ENCODE measurements at regions not wholly inside any gene's neighbourhood (a gene's known extent, or its start where the extent isn't known, plus 50 kb on each side); places are given as distances from the start of the nearest gene placed in this dataset.
"Not testable (repeated sequence)": the region's sequence is repeated elsewhere in the genome, so short reads cannot be mapped to it uniquely, and the experiment has no call there.

DNA sequence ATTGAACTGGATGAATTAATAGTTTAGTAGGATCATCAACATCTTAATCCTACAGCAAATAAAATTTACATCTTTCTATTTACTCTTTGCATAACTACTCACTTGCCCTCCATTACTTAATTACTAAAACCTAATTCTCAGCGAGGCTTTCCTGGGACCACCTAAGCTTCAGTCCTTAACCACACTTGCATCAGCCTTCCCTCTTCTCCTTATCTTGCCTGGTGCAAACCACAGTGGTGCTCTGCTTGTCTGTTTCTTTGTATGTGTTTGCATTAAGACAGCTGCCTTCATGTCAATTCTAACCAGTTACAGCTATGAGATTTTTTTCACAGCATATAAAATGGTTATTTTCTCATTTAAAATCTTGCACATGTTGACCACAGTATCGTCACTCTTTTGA lies 72.6 kb upstream of the ZNF92 start:
- H3K27ac Mint-ChIP-seq, result no peak overlapping the region
- no peaks in the 10 kb centered on the region for H3K27me3 Mint-ChIP-seq
- no peak for DNase-seq (ENCODE audit: extremely low spot score, unreplicated experiment)
- no peaks in the 10 kb centered on the region for H3K36me3 Mint-ChIP-seq
- TF ChIP-seq, protein P1, sequence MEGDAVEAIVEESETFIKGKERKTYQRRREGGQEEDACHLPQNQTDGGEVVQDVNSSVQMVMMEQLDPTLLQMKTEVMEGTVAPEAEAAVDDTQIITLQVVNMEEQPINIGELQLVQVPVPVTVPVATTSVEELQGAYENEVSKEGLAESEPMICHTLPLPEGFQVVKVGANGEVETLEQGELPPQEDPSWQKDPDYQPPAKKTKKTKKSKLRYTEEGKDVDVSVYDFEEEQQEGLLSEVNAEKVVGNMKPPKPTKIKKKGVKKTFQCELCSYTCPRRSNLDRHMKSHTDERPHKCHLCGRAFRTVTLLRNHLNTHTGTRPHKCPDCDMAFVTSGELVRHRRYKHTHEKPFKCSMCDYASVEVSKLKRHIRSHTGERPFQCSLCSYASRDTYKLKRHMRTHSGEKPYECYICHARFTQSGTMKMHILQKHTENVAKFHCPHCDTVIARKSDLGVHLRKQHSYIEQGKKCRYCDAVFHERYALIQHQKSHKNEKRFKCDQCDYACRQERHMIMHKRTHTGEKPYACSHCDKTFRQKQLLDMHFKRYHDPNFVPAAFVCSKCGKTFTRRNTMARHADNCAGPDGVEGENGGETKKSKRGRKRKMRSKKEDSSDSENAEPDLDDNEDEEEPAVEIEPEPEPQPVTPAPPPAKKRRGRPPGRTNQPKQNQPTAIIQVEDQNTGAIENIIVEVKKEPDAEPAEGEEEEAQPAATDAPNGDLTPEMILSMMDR (conservative IDR thresholded peaks at IDR 0.05), result no peak
- no peaks in the 10 kb centered on the region for H3K4me1 Mint-ChIP-seq (ENCODE audit: unreplicated experiment)
- H3K4me3 Mint-ChIP-seq, result no peak overlapping the region
- H3K9me3 Mint-ChIP-seq, result no peaks in the 10 kb centered on the region

DNA sequence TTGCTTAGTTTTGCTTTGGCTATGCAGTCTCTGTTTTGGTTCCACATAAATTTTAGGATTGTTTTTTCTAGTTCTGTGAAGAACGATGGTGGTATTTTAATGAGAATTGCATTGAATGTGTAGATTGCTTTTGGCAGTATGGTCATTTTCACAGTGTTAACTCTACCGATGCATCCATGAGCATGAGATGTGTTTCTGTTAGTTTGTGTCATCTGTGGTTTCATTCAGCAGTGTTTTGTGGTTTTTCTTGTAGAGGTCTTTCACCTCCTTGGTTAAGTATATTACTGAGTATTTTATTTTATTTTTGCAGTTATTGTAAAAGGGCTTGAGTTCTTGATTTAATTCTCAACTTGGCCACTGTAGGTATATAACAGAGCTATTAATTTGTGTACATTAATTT lies 78.2 kb upstream of the ZNF92 start:
- Mint-ChIP-seq H3K4me3 (no peak overlapping the region), H3K4me1 (ENCODE audit: unreplicated experiment) (no peaks in the 10 kb centered on the region), H3K36me3 (peaks cover 3% of the 10 kb centered on the region), H3K27ac (no peak overlapping the region), H3K9me3 (no peaks in the 10 kb centered on the region), H3K27me3 (no peaks in the 10 kb centered on the region)
- TF ChIP-seq, protein P1 (conservative IDR thresholded peaks at IDR 0.05), result no peak
- DNase-seq (ENCODE audit: extremely low spot score, unreplicated experiment), result no peak

- not testable (repeated sequence) for H3K27me3 Mint-ChIP-seq; H3K4me1 Mint-ChIP-seq (ENCODE audit: unreplicated experiment); H3K36me3 Mint-ChIP-seq; DNase-seq (ENCODE audit: extremely low spot score, unreplicated experiment); H3K9me3 Mint-ChIP-seq; H3K27ac Mint-ChIP-seq; H3K4me3 Mint-ChIP-seq
Measured at GRCh38 chr7:65290340-65290739, 83.3 kb upstream of the ZNF92 start.

GRCh38 chr7:65287023-65287422 lies 86.6 kb upstream of the ZNF92 start:
- no peak overlapping the region for H3K4me3 Mint-ChIP-seq
- DNase-seq (ENCODE audit: extremely low spot score, unreplicated experiment), result no peak

GRCh38 chr7:65285906-65286864 lies 87.5 kb upstream of the ZNF92 start:
- no peaks in the 10 kb centered on the region for H3K4me1 Mint-ChIP-seq (ENCODE audit: unreplicated experiment)
- no peak overlapping the region for H3K27ac Mint-ChIP-seq
- no peak for DNase-seq (ENCODE audit: extremely low spot score, unreplicated experiment)
- H3K27me3 Mint-ChIP-seq, result no peaks in the 10 kb centered on the region
- peaks cover 14% of the 10 kb centered on the region for H3K9me3 Mint-ChIP-seq
- peaks cover 15% of the 10 kb centered on the region for H3K36me3 Mint-ChIP-seq
- TF ChIP-seq, protein P1 (conservative IDR thresholded peaks at IDR 0.05), result no peak
- H3K4me3 Mint-ChIP-seq, result no peak overlapping the region

More at GRCh38 chr7:65287023-65287422, 86.6 kb upstream of the ZNF92 start:
- Mint-ChIP-seq H3K27ac (no peak overlapping the region), H3K4me1 (ENCODE audit: unreplicated experiment) (no peaks in the 10 kb centered on the region), H3K9me3 (peaks cover 6% of the 10 kb centered on the region), H3K36me3 (peaks cover 8% of the 10 kb centered on the region), H3K27me3 (no peaks in the 10 kb centered on the region)
- TF ChIP-seq, protein P1 (conservative IDR thresholded peaks at IDR 0.05), result no peak

GRCh38 chr7:65285241-65285640 lies 88.4 kb upstream of the ZNF92 start:
- not testable (repeated sequence) for H3K27me3 Mint-ChIP-seq; DNase-seq (ENCODE audit: extremely low spot score, unreplicated experiment); H3K4me1 Mint-ChIP-seq (ENCODE audit: unreplicated experiment); H3K4me3 Mint-ChIP-seq; H3K27ac Mint-ChIP-seq
- Mint-ChIP-seq H3K36me3 (peaks cover 11% of the 10 kb centered on the region), H3K9me3 (peaks cover 16% of the 10 kb centered on the region)

All from type B pancreatic cell (in vitro differentiated cells).